ENCODE measurements at regions not wholly inside any gene's neighbourhood (a gene's known extent, or its start where the extent isn't known, plus 50 kb on each side); places are given as distances from the start of the nearest gene placed in this dataset.

DNA sequence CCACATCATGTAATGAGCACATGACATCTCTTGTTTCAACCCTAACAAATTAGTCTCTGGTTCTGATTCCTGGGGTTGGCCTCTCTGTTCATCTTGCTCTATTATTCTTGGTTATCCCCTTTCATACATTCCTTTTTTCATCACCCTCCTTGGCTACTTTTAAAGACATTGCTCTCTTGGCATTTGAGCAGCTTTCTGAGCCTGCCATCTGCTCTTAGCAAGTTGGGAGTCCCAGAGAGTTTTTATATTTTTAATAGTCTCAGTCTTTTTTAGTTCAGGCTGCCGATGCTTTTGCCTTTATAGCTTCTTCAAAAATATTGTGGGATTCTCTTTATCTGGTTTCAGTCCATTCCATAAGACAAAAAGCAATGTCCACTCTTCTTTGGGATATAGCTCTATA is 1270.9 kb downstream of the ADGRL3 start:
- TF ChIP-seq POLR2AphosphoS5 (IDR thresholded peaks at IDR 0.05; ENCODE audit: low read depth, low read length) (no peak), TCF7L2 (IDR thresholded peaks at IDR 0.05; ENCODE audit: low read depth, low read length) (no peak)
- TF ChIP-seq, protein P1, sequence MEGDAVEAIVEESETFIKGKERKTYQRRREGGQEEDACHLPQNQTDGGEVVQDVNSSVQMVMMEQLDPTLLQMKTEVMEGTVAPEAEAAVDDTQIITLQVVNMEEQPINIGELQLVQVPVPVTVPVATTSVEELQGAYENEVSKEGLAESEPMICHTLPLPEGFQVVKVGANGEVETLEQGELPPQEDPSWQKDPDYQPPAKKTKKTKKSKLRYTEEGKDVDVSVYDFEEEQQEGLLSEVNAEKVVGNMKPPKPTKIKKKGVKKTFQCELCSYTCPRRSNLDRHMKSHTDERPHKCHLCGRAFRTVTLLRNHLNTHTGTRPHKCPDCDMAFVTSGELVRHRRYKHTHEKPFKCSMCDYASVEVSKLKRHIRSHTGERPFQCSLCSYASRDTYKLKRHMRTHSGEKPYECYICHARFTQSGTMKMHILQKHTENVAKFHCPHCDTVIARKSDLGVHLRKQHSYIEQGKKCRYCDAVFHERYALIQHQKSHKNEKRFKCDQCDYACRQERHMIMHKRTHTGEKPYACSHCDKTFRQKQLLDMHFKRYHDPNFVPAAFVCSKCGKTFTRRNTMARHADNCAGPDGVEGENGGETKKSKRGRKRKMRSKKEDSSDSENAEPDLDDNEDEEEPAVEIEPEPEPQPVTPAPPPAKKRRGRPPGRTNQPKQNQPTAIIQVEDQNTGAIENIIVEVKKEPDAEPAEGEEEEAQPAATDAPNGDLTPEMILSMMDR (IDR thresholded peaks at IDR 0.05): no peak

Data from Panc1 (cell line).